Kidney epithelial cell (primary cell): ENCODE measurements at regions not wholly inside any gene's neighbourhood (a gene's known extent, or its start where the extent isn't known, plus 50 kb on each side); places are given as distances from the start of the nearest gene placed in this dataset.

Source experiments
- DNase-seq: peaks from one replicate; pipeline ENCODE4 v3.0.0-alpha.2; 2010; ENCODE audit warnings: low read depth
- H3K27me3 ChIP-seq: 2 replicates; pipeline ENCODE4 v1.6.0; 2011; ENCODE audit warnings: low read length; ENCODE audit not compliant: control insufficient read depth, insufficient read depth
- H3K36me3 ChIP-seq: 2 replicates; pipeline ENCODE4 v1.5.1; 2011; ENCODE audit warnings: low read length; ENCODE audit not compliant: control insufficient read depth, insufficient read depth
- H3K4me3 ChIP-seq: 2 replicates; pipeline ENCODE4 v1.5.1; 2011; ENCODE audit warnings: low read depth, mild to moderate bottlenecking, control low read depth, low read length
- CTCF ChIP-seq: IDR thresholded peaks from 2 replicates; pipeline ENCODE4 v1.5.1; 2011; ENCODE audit warnings: mild to moderate bottlenecking, moderate library complexity, low read length, control low read depth, inconsistent platforms; ENCODE audit not compliant: insufficient read depth, poor library complexity, severe bottlenecking

GRCh38 chr5:152303841-152304240, 101.2 kb downstream of the NMUR2 start:
- no peak overlapping the region for H3K4me3 ChIP-seq
- no peaks in the 10 kb centered on the region for H3K27me3 ChIP-seq
- DNase-seq, result no peak
- TF ChIP-seq CTCF, result no peak
- H3K36me3 ChIP-seq, result no peaks in the 10 kb centered on the region

- H3K36me3 ChIP-seq, result no peaks in the 10 kb centered on the region
- no peaks in the 10 kb centered on the region for H3K27me3 ChIP-seq
- no peak for DNase-seq
- TF ChIP-seq CTCF, result no peak
- no peak overlapping the region for H3K4me3 ChIP-seq
Measured at GRCh38 chr5:152297866-152298265, 107.2 kb downstream of the NMUR2 start.

GRCh38 chr5:152293189-152293588, 111.9 kb downstream of the NMUR2 start:
- Histone ChIP-seq H3K36me3 (no peaks in the 10 kb centered on the region), H3K4me3 (no peak overlapping the region), H3K27me3 (no peaks in the 10 kb centered on the region)
- TF ChIP-seq CTCF, result no peak
- no peak for DNase-seq

- H3K36me3 ChIP-seq, result no peaks in the 10 kb centered on the region
- no peak for TF ChIP-seq CTCF
- no peaks in the 10 kb centered on the region for H3K27me3 ChIP-seq
- H3K4me3 ChIP-seq, result no peak overlapping the region
- DNase-seq, result no peak
Measured at GRCh38 chr5:152290181-152290580, 114.9 kb downstream of the NMUR2 start.

GRCh38 chr5:152288917-152289595, 116.0 kb downstream of the NMUR2 start:
- no peaks in the 10 kb centered on the region for H3K27me3 ChIP-seq
- H3K36me3 ChIP-seq, result no peaks in the 10 kb centered on the region
- no peak for TF ChIP-seq CTCF
- DNase-seq, result no peak
- no peak overlapping the region for H3K4me3 ChIP-seq

- no peak for DNase-seq
- H3K36me3 ChIP-seq, result no peaks in the 10 kb centered on the region
- H3K27me3 ChIP-seq, result no peaks in the 10 kb centered on the region
- no peak for TF ChIP-seq CTCF
- no peak overlapping the region for H3K4me3 ChIP-seq
Measured at GRCh38 chr5:152288499-152288898, 116.6 kb downstream of the NMUR2 start.
